Coronary artery (tissue), 2 donors: ENCODE measurements at regions not wholly inside any gene's neighbourhood (a gene's known extent, or its start where the extent isn't known, plus 50 kb on each side); places are given as distances from the start of the nearest gene placed in this dataset.
A peak's percentile ranks its signal among the peaks of the same experiment; 100 is the strongest.

Experiments used
- DNase-seq: peaks from one replicate; pipeline ENCODE4 v3.0.0-alpha.2; 2017; ENCODE audit warnings: low spot score
- H3K27ac ChIP-seq, 2 donors: fragments of 200-600 bp; sonication (generic); one replicate each; pipeline ENCODE4 v1.5.1; 2016 to 2019
- H3K4me3 ChIP-seq: fragments of 200-600 bp; sonication (generic); 2 replicates; pipeline ENCODE4 v1.5.1; 2016; ENCODE audit warnings: mild to moderate bottlenecking, moderate library complexity
- CTCF ChIP-seq: fragments of 200-600 bp; sonication (generic); IDR thresholded peaks from one replicate; pipeline ENCODE4 v1.5.1; 2019; ENCODE audit warnings: antibody characterized with exemption

- Histone ChIP-seq H3K4me3 (no peak overlapping the region), H3K27ac (no peak overlapping the region)
- TF ChIP-seq CTCF, result no peak
- no peak for DNase-seq
Observed at GRCh38 chr10:31140716-31141115, 109.1 kb upstream of the ZNF438 start.

GRCh38 chr10:31142026-31142425, 110.4 kb upstream of the ZNF438 start:
- DNase-seq, result no peak
- TF ChIP-seq CTCF, result no peak
- H3K27ac ChIP-seq, result no peak overlapping the region
- no peak overlapping the region for H3K4me3 ChIP-seq

- DNase-seq, result peak; percentile 31
- TF ChIP-seq CTCF, result no peak
- Histone ChIP-seq H3K27ac (no peak overlapping the region), H3K4me3 (no peak overlapping the region)
Observed at GRCh38 chr10:31143331-31143935, 111.8 kb upstream of the ZNF438 start.

- no peak for DNase-seq
Observed at GRCh38 chr10:31145986-31146385, 114.3 kb upstream of the ZNF438 start.

GRCh38 chr10:31146491-31147209, 115.0 kb upstream of the ZNF438 start:
- H3K27ac ChIP-seq, result peak overlapping the region in 1 of 2 donors; percentile 2
- no peak for DNase-seq
- peak overlapping the region; percentile 38 for H3K4me3 ChIP-seq
- TF ChIP-seq CTCF, result no peak

More at GRCh38 chr10:31145986-31146385, 114.3 kb upstream of the ZNF438 start:
- no peak overlapping the region for H3K27ac ChIP-seq
- H3K4me3 ChIP-seq, result peak overlapping the region; percentile 38
- TF ChIP-seq CTCF, result no peak

- no peak for TF ChIP-seq CTCF
- Histone ChIP-seq H3K4me3 (peak overlapping the region; percentile 38), H3K27ac (peak overlapping the region in 1 of 2 donors; percentile 2)
- DNase-seq, result no peak
Observed at GRCh38 chr10:31147210-31147608, 115.5 kb upstream of the ZNF438 start.

- no peak overlapping the region for H3K27ac ChIP-seq
- TF ChIP-seq CTCF, result no peak
- DNase-seq, result no peak
- no peak overlapping the region for H3K4me3 ChIP-seq
Observed at GRCh38 chr10:31148951-31149350, 117.3 kb upstream of the ZNF438 start.
